Parathyroid adenoma (tissue), 2 donors: ENCODE measurements at regions not wholly inside any gene's neighbourhood (a gene's known extent, or its start where the extent isn't known, plus 50 kb on each side); places are given as distances from the start of the nearest gene placed in this dataset.

Experiments used
- H2AFZ ChIP-seq: fragments of 300-600 bp; sonication (generic); one replicate; pipeline ENCODE4 v1.7.0; 2017; ENCODE audit warnings: antibody characterized with exemption, mild to moderate bottlenecking
- H3K27ac ChIP-seq: fragments of 300-600 bp; sonication (generic); one replicate; pipeline ENCODE4 v1.7.0; 2017
- H3K27me3 ChIP-seq: fragments of 300-600 bp; sonication (generic); one replicate; pipeline ENCODE4 v1.7.0; 2017; ENCODE audit warnings: low read length; ENCODE audit not compliant: control insufficient read depth, insufficient read depth
- H3K36me3 ChIP-seq: fragments of 300-600 bp; sonication (generic); one replicate; pipeline ENCODE4 v1.7.0; 2017; ENCODE audit warnings: low read length; ENCODE audit not compliant: control insufficient read depth, insufficient read depth
- H3K4me1 ChIP-seq: fragments of 300-600 bp; sonication (generic); one replicate; pipeline ENCODE4 v1.7.0; 2017; ENCODE audit warnings: control low read depth
- H3K4me2 ChIP-seq: fragments of 300-600 bp; sonication (generic); one replicate; pipeline ENCODE4 v1.7.0; 2017; ENCODE audit warnings: low read length
- H3K4me3 ChIP-seq: fragments of 300-600 bp; sonication (generic); one replicate; pipeline ENCODE4 v1.7.0; 2017; ENCODE audit warnings: low read depth, low read length
- H3K79me2 ChIP-seq: fragments of 300-600 bp; sonication (generic); one replicate; pipeline ENCODE4 v1.7.0; 2017; ENCODE audit warnings: control low read depth
- H3K9ac ChIP-seq: fragments of 300-600 bp; sonication (generic); one replicate; pipeline ENCODE4 v1.7.0; 2017; ENCODE audit warnings: mild to moderate bottlenecking
- H3K9me3 ChIP-seq: fragments of 300-600 bp; sonication (generic); one replicate; pipeline ENCODE4 v1.7.0; 2017; ENCODE audit warnings: low read length; ENCODE audit not compliant: control insufficient read depth
- CTCF ChIP-seq: fragments of 300-600 bp; sonication (generic); IDR thresholded peaks from one replicate; pipeline ENCODE4 v1.7.0; 2017; ENCODE audit warnings: antibody characterized with exemption, mild to moderate bottlenecking
- donor health status: primary hyperparathyroidism.

- H3K27me3 ChIP-seq, result no peaks in the 10 kb centered on the region
- no peak overlapping the region for H2AFZ ChIP-seq
- H3K27ac ChIP-seq, result no peak overlapping the region
- TF ChIP-seq CTCF, result no peak
- H3K4me1 ChIP-seq, result no peaks in the 10 kb centered on the region
- H3K36me3 ChIP-seq, result no peaks in the 10 kb centered on the region
- H3K4me3 ChIP-seq, result no peak overlapping the region
- H3K9ac ChIP-seq, result no peak overlapping the region
- no peaks in the 10 kb centered on the region for H3K79me2 ChIP-seq
- no peaks in the 10 kb centered on the region for H3K9me3 ChIP-seq
- no peak overlapping the region for H3K4me2 ChIP-seq
These were observed 436.4 kb upstream of the CDH4 start for GRCh38 chr20:60815656-60816055.

- Histone ChIP-seq H3K36me3 (no peaks in the 10 kb centered on the region), H3K27ac (no peak overlapping the region), H2AFZ (no peak overlapping the region), H3K9me3 (no peaks in the 10 kb centered on the region), H3K79me2 (no peaks in the 10 kb centered on the region), H3K27me3 (no peaks in the 10 kb centered on the region), H3K4me1 (no peaks in the 10 kb centered on the region), H3K4me3 (no peak overlapping the region), H3K4me2 (no peak overlapping the region), H3K9ac (no peak overlapping the region)
- TF ChIP-seq CTCF, result no peak
These were observed 435.2 kb upstream of the CDH4 start for GRCh38 chr20:60816901-60817300.

- Histone ChIP-seq H3K9ac (no peak overlapping the region), H2AFZ (no peak overlapping the region), H3K9me3 (no peaks in the 10 kb centered on the region), H3K27ac (no peak overlapping the region), H3K4me1 (no peaks in the 10 kb centered on the region), H3K36me3 (no peaks in the 10 kb centered on the region), H3K4me2 (no peak overlapping the region), H3K79me2 (no peaks in the 10 kb centered on the region), H3K4me3 (no peak overlapping the region), H3K27me3 (no peaks in the 10 kb centered on the region)
- TF ChIP-seq CTCF, result no peak
These were observed 434.2 kb upstream of the CDH4 start for GRCh38 chr20:60817891-60818290.

- H3K36me3 ChIP-seq, result no peaks in the 10 kb centered on the region
- no peaks in the 10 kb centered on the region for H3K79me2 ChIP-seq
- H3K27me3 ChIP-seq, result no peaks in the 10 kb centered on the region
- no peaks in the 10 kb centered on the region for H3K4me1 ChIP-seq
- no peaks in the 10 kb centered on the region for H3K9me3 ChIP-seq
- no peak overlapping the region for H3K4me3 ChIP-seq
- no peak for TF ChIP-seq CTCF
- H3K4me2 ChIP-seq, result no peak overlapping the region
- H3K9ac ChIP-seq, result no peak overlapping the region
- no peak overlapping the region for H3K27ac ChIP-seq
- H2AFZ ChIP-seq, result no peak overlapping the region
These were observed 432.6 kb upstream of the CDH4 start for GRCh38 chr20:60819511-60819910.

GRCh38 chr20:60820149-60820548 is 431.9 kb upstream of the CDH4 start:
- Histone ChIP-seq H3K27ac (no peak overlapping the region), H3K27me3 (no peaks in the 10 kb centered on the region)
- TF ChIP-seq CTCF, result no peak

More at GRCh38 chr20:60820149-60820548, 431.9 kb upstream of the CDH4 start:
- H3K4me3 ChIP-seq, result no peak overlapping the region
- no peak overlapping the region for H3K9ac ChIP-seq
- no peaks in the 10 kb centered on the region for H3K4me1 ChIP-seq
- H2AFZ ChIP-seq, result no peak overlapping the region
- H3K9me3 ChIP-seq, result no peaks in the 10 kb centered on the region
- no peak overlapping the region for H3K4me2 ChIP-seq
- H3K36me3 ChIP-seq, result no peaks in the 10 kb centered on the region
- no peaks in the 10 kb centered on the region for H3K79me2 ChIP-seq
